Fibroblast of villous mesenchyme (primary cell): ENCODE measurements at regions not wholly inside any gene's neighbourhood (a gene's known extent, or its start where the extent isn't known, plus 50 kb on each side); places are given as distances from the start of the nearest gene placed in this dataset.

Experiments used
- DNase-seq: peaks from one replicate; pipeline ENCODE4 v3.0.0-alpha.2; 2010; ENCODE audit warnings: low read depth
- H3K4me3 ChIP-seq: 2 replicates; pipeline ENCODE4 v1.5.1; 2011; ENCODE audit warnings: low read depth, mild to moderate bottlenecking, low read length
- CTCF ChIP-seq: IDR thresholded peaks from 2 replicates; pipeline ENCODE4 v1.5.1; 2012; ENCODE audit warnings: low read depth, mild to moderate bottlenecking, low read length; ENCODE audit not compliant: insufficient read depth

GRCh38 chr6:164151161-164152120 lies 736.9 kb downstream of the QKI start:
- TF ChIP-seq CTCF: no peak
- H3K4me3 ChIP-seq: no peak overlapping the region
- no peak for DNase-seq

DNA sequence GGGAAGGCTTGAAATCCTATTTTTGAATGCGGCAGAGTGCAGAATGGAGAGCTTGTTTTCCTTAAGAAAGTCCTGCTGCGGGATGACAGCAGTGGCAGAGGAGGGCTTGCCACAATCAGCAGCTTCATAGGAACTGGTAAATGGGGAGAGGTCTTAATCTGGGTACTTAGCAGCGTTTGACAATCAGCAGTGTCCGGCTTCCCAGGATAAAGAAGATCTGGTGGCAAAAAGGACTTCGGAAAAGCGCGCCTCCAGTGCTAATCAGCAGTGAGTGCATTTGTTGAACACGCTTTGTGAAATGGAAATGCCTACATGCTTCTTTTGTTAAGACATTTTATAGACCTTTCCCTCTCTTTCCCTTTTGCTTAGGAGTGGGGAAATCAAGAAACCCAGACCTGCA lies 735.7 kb downstream of the QKI start:
- DNase-seq: no peak
- TF ChIP-seq CTCF: no peak
- no peak overlapping the region for H3K4me3 ChIP-seq

DNA sequence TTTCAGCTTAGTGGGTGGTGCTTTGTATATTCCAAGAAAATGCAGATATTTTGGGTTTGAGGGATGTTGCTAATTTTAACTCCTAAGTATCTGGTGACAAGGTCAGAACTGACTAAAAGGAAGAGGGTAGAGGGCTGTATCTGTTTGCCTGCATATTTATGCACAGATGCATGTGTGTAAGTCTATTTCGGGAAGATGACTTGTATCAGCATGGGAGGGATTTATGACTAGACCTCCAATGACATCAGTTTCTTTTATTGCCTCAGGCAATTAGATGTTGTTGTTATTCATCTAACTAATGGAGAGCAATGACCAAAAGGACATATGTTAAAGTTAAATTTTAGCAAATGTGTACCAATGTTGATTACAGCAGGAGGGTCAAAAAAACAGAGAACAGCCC lies 734.3 kb downstream of the QKI start:
- no peak overlapping the region for H3K4me3 ChIP-seq
- no peak for TF ChIP-seq CTCF
- DNase-seq: peak; percentile 0

GRCh38 chr6:164144316-164144715 lies 729.8 kb downstream of the QKI start:
- DNase-seq: no peak
- H3K4me3 ChIP-seq: no peak overlapping the region
- no peak for TF ChIP-seq CTCF

GRCh38 chr6:164142322-164142721 lies 727.8 kb downstream of the QKI start:
- no peak for DNase-seq
- no peak for TF ChIP-seq CTCF
- H3K4me3 ChIP-seq: no peak overlapping the region

DNA sequence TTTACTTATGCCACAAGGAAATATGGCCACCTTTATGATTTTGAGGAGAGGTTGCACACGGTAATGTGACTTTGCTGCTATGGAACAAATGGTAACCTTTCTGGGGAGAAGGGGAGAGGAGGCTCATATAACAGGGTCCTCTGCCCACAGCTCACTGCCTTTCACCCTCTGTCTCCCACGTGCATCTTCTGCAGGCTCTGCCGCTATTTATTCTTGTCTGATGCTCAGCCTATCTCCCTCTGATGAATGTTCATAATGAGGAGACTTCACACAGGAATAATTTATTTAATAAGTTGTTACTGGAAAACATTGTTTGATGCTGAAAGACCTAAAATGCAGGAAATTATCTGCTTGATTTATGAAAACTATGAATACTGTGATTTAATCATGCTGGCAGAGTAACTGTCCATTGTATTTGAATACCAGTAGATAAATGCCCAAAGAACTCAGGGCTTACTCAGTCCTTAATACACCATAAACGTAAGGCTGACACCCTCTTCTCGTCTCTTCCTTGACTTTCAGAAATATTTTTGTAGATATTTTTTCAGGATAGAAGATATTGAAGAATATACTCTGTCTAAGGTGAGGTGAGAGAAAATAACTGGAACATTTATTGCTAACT lies 721.1 kb downstream of the QKI start:
- H3K4me3 ChIP-seq: no peak overlapping the region
- no peak for TF ChIP-seq CTCF
- no peak for DNase-seq
